ENCODE measurements at regions not wholly inside any gene's neighbourhood (a gene's known extent, or its start where the extent isn't known, plus 50 kb on each side); places are given as distances from the start of the nearest gene placed in this dataset.

DNA sequence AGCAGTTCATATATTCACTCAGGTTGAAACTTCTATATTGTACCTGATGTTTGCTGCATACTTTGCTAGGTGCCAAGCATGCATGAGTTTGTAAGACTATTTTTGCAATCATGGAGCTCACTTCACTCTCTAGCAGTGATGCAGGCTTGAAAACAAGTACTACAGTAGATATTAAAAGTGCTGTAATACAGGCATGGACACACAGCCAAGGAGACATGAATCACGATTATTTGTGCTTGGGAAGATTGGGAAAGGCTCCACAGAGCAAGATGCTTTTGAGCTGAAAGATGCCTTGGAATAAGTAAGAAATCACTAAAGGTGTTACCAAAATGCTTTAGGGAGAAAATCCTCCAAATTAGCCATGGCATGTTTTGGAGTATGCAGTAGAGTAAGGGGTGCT is 427.4 kb downstream of the UTRN start:
- DNase-seq (ENCODE audit: low spot score): no peak

More for the DNA sequence above, 427.4 kb downstream of the UTRN start:
- H3K36me3 ChIP-seq (ENCODE audit: insufficient read depth): no peaks in the 10 kb centered on the region
- H4K20me1 ChIP-seq (replicated peaks; ENCODE audit: insufficient read depth): no peaks in the 10 kb centered on the region
- H3K27ac Mint-ChIP-seq: no peak overlapping the region
- TF ChIP-seq EZH2phosphoT487 (IDR thresholded peaks at IDR 0.05; ENCODE audit: unreplicated experiment) (no peak), EZH2 (IDR thresholded peaks at IDR 0.05; ENCODE audit: low read depth, unreplicated experiment) (no peak), ZNF114 (CRISPR knock-in tag; IDR thresholded peaks at IDR 0.05) (no peak), NANOG (IDR thresholded peaks at IDR 0.05; ENCODE audit: borderline replicate concordance) (no peak), CREB1 (CRISPR knock-in tag; IDR thresholded peaks at IDR 0.05; ENCODE audit: low read depth) (no peak), POLR2AphosphoS5 (IDR thresholded peaks at IDR 0.05; ENCODE audit: low read depth) (no peak), STAT1 (IDR thresholded peaks at IDR 0.05; ENCODE audit: unreplicated experiment) (no peak), JUNB (IDR thresholded peaks at IDR 0.05; ENCODE audit: unreplicated experiment) (no peak), ZNF331 (CRISPR knock-in tag; IDR thresholded peaks at IDR 0.05; ENCODE audit: low read depth) (no peak)
- TF ChIP-seq, protein P1, sequence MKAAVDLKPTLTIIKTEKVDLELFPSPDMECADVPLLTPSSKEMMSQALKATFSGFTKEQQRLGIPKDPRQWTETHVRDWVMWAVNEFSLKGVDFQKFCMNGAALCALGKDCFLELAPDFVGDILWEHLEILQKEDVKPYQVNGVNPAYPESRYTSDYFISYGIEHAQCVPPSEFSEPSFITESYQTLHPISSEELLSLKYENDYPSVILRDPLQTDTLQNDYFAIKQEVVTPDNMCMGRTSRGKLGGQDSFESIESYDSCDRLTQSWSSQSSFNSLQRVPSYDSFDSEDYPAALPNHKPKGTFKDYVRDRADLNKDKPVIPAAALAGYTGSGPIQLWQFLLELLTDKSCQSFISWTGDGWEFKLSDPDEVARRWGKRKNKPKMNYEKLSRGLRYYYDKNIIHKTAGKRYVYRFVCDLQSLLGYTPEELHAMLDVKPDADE (IDR thresholded peaks at IDR 0.05): no peak
- TF ChIP-seq, protein P2, sequence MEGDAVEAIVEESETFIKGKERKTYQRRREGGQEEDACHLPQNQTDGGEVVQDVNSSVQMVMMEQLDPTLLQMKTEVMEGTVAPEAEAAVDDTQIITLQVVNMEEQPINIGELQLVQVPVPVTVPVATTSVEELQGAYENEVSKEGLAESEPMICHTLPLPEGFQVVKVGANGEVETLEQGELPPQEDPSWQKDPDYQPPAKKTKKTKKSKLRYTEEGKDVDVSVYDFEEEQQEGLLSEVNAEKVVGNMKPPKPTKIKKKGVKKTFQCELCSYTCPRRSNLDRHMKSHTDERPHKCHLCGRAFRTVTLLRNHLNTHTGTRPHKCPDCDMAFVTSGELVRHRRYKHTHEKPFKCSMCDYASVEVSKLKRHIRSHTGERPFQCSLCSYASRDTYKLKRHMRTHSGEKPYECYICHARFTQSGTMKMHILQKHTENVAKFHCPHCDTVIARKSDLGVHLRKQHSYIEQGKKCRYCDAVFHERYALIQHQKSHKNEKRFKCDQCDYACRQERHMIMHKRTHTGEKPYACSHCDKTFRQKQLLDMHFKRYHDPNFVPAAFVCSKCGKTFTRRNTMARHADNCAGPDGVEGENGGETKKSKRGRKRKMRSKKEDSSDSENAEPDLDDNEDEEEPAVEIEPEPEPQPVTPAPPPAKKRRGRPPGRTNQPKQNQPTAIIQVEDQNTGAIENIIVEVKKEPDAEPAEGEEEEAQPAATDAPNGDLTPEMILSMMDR (conservative IDR thresholded peaks at IDR 0.05; ENCODE audit: low read depth in 2 of 2): no peak
- TF ChIP-seq, protein P3, sequence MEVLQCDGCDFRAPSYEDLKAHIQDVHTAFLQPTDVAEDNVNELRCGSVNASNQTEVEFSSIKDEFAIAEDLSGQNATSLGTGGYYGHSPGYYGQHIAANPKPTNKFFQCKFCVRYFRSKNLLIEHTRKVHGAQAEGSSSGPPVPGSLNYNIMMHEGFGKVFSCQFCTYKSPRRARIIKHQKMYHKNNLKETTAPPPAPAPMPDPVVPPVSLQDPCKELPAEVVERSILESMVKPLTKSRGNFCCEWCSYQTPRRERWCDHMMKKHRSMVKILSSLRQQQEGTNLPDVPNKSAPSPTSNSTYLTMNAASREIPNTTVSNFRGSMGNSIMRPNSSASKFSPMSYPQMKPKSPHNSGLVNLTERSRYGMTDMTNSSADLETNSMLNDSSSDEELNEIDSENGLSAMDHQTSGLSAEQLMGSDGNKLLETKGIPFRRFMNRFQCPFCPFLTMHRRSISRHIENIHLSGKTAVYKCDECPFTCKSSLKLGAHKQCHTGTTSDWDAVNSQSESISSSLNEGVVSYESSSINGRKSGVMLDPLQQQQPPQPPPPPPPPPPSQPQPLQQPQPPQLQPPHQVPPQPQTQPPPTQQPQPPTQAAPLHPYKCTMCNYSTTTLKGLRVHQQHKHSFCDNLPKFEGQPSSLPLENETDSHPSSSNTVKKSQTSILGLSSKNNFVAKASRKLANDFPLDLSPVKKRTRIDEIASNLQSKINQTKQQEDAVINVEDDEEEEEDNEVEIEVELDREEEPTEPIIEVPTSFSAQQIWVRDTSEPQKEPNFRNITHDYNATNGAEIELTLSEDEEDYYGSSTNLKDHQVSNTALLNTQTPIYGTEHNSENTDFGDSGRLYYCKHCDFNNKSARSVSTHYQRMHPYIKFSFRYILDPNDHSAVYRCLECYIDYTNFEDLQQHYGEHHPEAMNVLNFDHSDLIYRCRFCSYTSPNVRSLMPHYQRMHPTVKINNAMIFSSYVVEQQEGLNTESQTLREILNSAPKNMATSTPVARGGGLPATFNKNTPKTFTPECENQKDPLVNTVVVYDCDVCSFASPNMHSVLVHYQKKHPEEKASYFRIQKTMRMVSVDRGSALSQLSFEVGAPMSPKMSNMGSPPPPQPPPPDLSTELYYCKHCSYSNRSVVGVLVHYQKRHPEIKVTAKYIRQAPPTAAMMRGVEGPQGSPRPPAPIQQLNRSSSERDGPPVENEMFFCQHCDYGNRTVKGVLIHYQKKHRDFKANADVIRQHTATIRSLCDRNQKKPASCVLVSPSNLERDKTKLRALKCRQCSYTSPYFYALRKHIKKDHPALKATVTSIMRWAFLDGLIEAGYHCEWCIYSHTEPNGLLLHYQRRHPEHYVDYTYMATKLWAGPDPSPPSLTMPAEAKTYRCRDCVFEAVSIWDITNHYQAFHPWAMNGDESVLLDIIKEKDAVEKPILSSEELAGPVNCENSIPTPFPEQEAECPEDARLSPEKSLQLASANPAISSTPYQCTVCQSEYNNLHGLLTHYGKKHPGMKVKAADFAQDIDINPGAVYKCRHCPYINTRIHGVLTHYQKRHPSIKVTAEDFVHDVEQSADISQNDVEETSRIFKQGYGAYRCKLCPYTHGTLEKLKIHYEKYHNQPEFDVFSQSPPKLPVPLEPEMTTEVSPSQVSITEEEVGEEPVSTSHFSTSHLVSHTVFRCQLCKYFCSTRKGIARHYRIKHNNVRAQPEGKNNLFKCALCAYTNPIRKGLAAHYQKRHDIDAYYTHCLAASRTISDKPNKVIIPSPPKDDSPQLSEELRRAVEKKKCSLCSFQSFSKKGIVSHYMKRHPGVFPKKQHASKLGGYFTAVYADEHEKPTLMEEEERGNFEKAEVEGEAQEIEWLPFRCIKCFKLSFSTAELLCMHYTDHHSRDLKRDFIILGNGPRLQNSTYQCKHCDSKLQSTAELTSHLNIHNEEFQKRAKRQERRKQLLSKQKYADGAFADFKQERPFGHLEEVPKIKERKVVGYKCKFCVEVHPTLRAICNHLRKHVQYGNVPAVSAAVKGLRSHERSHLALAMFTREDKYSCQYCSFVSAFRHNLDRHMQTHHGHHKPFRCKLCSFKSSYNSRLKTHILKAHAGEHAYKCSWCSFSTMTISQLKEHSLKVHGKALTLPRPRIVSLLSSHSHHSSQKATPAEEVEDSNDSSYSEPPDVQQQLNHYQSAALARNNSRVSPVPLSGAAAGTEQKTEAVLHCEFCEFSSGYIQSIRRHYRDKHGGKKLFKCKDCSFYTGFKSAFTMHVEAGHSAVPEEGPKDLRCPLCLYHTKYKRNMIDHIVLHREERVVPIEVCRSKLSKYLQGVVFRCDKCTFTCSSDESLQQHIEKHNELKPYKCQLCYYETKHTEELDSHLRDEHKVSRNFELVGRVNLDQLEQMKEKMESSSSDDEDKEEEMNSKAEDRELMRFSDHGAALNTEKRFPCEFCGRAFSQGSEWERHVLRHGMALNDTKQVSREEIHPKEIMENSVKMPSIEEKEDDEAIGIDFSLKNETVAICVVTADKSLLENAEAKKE (CRISPR knock-in tag; IDR thresholded peaks at IDR 0.05): no peak
- TF ChIP-seq, protein P4, sequence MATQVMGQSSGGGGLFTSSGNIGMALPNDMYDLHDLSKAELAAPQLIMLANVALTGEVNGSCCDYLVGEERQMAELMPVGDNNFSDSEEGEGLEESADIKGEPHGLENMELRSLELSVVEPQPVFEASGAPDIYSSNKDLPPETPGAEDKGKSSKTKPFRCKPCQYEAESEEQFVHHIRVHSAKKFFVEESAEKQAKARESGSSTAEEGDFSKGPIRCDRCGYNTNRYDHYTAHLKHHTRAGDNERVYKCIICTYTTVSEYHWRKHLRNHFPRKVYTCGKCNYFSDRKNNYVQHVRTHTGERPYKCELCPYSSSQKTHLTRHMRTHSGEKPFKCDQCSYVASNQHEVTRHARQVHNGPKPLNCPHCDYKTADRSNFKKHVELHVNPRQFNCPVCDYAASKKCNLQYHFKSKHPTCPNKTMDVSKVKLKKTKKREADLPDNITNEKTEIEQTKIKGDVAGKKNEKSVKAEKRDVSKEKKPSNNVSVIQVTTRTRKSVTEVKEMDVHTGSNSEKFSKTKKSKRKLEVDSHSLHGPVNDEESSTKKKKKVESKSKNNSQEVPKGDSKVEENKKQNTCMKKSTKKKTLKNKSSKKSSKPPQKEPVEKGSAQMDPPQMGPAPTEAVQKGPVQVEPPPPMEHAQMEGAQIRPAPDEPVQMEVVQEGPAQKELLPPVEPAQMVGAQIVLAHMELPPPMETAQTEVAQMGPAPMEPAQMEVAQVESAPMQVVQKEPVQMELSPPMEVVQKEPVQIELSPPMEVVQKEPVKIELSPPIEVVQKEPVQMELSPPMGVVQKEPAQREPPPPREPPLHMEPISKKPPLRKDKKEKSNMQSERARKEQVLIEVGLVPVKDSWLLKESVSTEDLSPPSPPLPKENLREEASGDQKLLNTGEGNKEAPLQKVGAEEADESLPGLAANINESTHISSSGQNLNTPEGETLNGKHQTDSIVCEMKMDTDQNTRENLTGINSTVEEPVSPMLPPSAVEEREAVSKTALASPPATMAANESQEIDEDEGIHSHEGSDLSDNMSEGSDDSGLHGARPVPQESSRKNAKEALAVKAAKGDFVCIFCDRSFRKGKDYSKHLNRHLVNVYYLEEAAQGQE (IDR thresholded peaks at IDR 0.05; ENCODE audit: unreplicated experiment): no peak
- no peak overlapping the region for H3K4me2 ChIP-seq
- no peaks in the 10 kb centered on the region for H3K27me3 Mint-ChIP-seq (ENCODE audit: insufficient read depth, low read depth, poor library complexity)
- peaks cover 22% of the 10 kb centered on the region for H3K4me1 ChIP-seq (ENCODE audit: insufficient read depth)
- no peaks in the 10 kb centered on the region; the same call in 2 of the 3 replicates for H3K36me3 Mint-ChIP-seq (ENCODE audit: low read depth)
- H3K27ac ChIP-seq (ENCODE audit: low read depth): peak overlapping the region; percentile 59; the same call in 1 of the 2 replicates
- H3K79me2 ChIP-seq (replicated peaks; ENCODE audit: insufficient read depth): no peaks in the 10 kb centered on the region
- peaks cover 14% of the 10 kb centered on the region; the same call in 2 of the 3 replicates for H3K4me1 Mint-ChIP-seq
- no peaks in the 10 kb centered on the region for H3K27me3 ChIP-seq (ENCODE audit: insufficient read depth)
- no peaks in the 10 kb centered on the region for H3F3A ChIP-seq (replicated peaks; ENCODE audit: low read depth)
- no peaks in the 10 kb centered on the region for H3K9me3 Mint-ChIP-seq
- no peak overlapping the region for H2AFZ ChIP-seq
- H3K4me3 Mint-ChIP-seq: no peak overlapping the region
- no peaks in the 10 kb centered on the region for H3K9me2 ChIP-seq (ENCODE audit: insufficient read depth)
- H3K4me3 ChIP-seq: no peak overlapping the region
- ATAC-seq: no peak

Data from GM23338 (cell line).